Left lung (tissue), 4 donors: ENCODE measurements at regions not wholly inside any gene's neighbourhood (a gene's known extent, or its start where the extent isn't known, plus 50 kb on each side); places are given as distances from the start of the nearest gene placed in this dataset.
"Not testable (repeated sequence)": the region's sequence is repeated elsewhere in the genome, so short reads cannot be mapped to it uniquely, and the experiment has no call there.

ENCODE experiments used
- ATAC-seq: fragments of 200-7000 bp; cut with Tn5 transposase; one replicate; pipeline ENCODE4 v1.9.1; 2020; ENCODE audit warnings: moderate library complexity
- DNase-seq, 4 donors: peaks; one replicate each; pipeline ENCODE4 v3.0.0-alpha.2; 2013 to 2020
- H3K27ac ChIP-seq, 2 donors: fragments of 200-600 bp; sonication (generic) in 1 of 2; one replicate each; pipeline versions ENCODE4 v1.5.0 to v1.8.0; 2020 to 2021
- H3K27me3 ChIP-seq, 2 donors: fragments of 200-600 bp; sonication (generic) in 1 of 2; one replicate each; pipeline versions ENCODE4 v1.5.0 to v1.8.0; 2020 to 2021
- H3K36me3 ChIP-seq, 2 donors: fragments of 200-600 bp; sonication (generic) in 1 of 2; one replicate each; pipeline versions ENCODE4 v1.5.0 to v1.8.0; 2020 to 2021
- H3K4me1 ChIP-seq, 2 donors: fragments of 200-600 bp; one replicate each; pipeline ENCODE4 v1.8.0; 2021
- H3K4me3 ChIP-seq, 2 donors: fragments of 200-600 bp; sonication (generic) in 1 of 2; one replicate each; pipeline versions ENCODE4 v1.5.0 to v1.8.0; 2020 to 2021; ENCODE audit warnings: mild to moderate bottlenecking in 1 of 2
- H3K9me3 ChIP-seq, 2 donors: fragments of 200-600 bp; sonication (generic) in 1 of 2; one replicate each; pipeline versions ENCODE4 v1.5.0 to v1.8.0; 2020 to 2021
- intact Hi-C, 2 donors: fragments of 100-400 bp; cut with DNase I; formaldehyde crosslinking; loops; one replicate each; pipeline versions ENCODE4 v1.11.2 to v1.14.2; 2022
- TF ChIP-seq, protein P1 (sequence below), 2 donors: fragments of 200-600 bp; sonication (generic) in 1 of 2; IDR thresholded peaks; one replicate each; pipeline versions ENCODE4 v1.5.0 to v1.8.0; 2021; ENCODE audit warnings: antibody characterized with exemption in 2 of 2
- donor health status: DM: no; HTN: yes; CAD: no.
- donor health status: DM: no; HTN: no; CAD: no.

DNA sequence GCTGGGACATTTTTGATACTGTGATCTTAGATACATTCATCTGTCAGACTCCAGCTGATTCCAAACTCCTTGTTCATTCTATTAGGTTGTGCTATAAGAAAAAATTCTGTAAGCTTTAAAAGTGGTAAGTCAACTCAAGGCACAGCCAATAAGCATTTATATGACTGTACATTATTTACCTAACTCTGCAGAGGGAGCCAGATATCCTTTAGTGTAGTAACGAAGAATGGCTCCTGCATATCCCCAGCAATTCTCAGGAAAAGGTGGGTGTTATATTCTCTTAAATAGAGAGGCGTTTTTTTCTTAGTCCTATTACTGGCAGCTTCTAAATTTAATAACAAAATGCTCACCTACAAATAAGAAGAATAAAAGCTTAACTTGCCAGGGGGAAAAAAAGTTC lies 374.3 kb upstream of the GOT2 start:
- TF ChIP-seq, protein P1, sequence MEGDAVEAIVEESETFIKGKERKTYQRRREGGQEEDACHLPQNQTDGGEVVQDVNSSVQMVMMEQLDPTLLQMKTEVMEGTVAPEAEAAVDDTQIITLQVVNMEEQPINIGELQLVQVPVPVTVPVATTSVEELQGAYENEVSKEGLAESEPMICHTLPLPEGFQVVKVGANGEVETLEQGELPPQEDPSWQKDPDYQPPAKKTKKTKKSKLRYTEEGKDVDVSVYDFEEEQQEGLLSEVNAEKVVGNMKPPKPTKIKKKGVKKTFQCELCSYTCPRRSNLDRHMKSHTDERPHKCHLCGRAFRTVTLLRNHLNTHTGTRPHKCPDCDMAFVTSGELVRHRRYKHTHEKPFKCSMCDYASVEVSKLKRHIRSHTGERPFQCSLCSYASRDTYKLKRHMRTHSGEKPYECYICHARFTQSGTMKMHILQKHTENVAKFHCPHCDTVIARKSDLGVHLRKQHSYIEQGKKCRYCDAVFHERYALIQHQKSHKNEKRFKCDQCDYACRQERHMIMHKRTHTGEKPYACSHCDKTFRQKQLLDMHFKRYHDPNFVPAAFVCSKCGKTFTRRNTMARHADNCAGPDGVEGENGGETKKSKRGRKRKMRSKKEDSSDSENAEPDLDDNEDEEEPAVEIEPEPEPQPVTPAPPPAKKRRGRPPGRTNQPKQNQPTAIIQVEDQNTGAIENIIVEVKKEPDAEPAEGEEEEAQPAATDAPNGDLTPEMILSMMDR (IDR thresholded peaks at IDR 0.05) = no peak
- Histone ChIP-seq H3K4me3 (no peak overlapping the region), H3K36me3 (no peaks in the 10 kb centered on the region), H3K4me1 (no peaks in the 10 kb centered on the region), H3K27ac (no peak overlapping the region), H3K27me3 (no peaks in the 10 kb centered on the region), H3K9me3 (no peaks in the 10 kb centered on the region)
- ATAC-seq = no peak
- intact Hi-C loops = no loop called here
- no peak for DNase-seq

DNA sequence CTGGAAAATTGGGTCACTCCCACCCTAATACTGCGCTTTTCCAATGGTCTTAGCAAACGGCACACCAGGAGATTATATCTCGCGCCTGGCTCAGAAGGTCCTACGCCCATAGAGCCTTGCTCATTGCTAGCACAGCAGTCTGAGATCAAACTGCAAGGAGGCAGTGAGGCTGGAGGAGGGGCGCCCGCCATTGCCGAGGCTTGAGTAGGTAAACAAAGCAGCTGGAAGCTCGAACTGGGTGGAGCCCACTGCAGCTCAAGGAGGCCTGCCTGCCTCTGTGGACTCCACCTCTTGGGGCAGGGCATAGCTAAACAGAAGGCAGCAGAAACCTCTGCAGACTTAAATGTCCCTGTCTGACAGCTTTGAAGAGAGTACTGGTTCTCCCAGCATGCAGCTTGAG lies 362.6 kb upstream of the GOT2 start:
- H3K27ac ChIP-seq, H3K9me3 ChIP-seq, H3K4me3 ChIP-seq, H3K27me3 ChIP-seq, intact Hi-C loops, H3K4me1 ChIP-seq, ATAC-seq, H3K36me3 ChIP-seq: not testable (repeated sequence)
- peak in 1 of 4 donors; percentile 20 for DNase-seq

DNA sequence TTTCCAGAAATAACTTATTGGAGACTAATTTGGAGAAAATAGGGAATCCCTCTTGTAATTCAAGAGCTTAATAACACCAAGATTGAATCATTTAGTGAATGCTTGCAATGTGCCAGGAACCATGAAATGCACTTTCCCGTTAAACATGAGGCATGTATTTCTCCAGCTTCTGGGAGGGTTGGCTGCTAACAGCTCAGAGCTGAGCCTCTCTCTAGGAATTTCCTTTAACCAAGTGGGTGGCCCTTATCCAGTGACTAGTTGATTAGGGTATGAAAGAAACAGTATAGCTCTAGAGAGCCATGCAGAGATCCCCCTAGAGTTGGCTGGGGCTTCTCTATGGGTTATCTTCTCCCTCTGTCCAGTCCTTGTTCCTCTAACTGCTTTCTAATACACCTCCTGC lies 356.4 kb upstream of the GOT2 start:
- DNase-seq (no peak), ATAC-seq (no peak)
- H3K9me3 ChIP-seq = no peaks in the 10 kb centered on the region
- no peak overlapping the region for H3K4me3 ChIP-seq
- TF ChIP-seq, protein P1 (IDR thresholded peaks at IDR 0.05) = no peak
- H3K27me3 ChIP-seq = no peaks in the 10 kb centered on the region
- no peaks in the 10 kb centered on the region for H3K36me3 ChIP-seq
- intact Hi-C loops = no loop called here
- no peaks in the 10 kb centered on the region for H3K4me1 ChIP-seq
- no peak overlapping the region for H3K27ac ChIP-seq

GRCh38 chr16:59088431-59088830 lies 354.3 kb upstream of the GOT2 start:
- Histone ChIP-seq H3K36me3 (no peaks in the 10 kb centered on the region), H3K9me3 (no peaks in the 10 kb centered on the region), H3K4me3 (no peak overlapping the region), H3K27me3 (no peaks in the 10 kb centered on the region), H3K27ac (no peak overlapping the region), H3K4me1 (no peaks in the 10 kb centered on the region)
- ATAC-seq (no peak), DNase-seq (peak in 2 of 4 donors; percentile 34 to 52)
- TF ChIP-seq, protein P1 (IDR thresholded peaks at IDR 0.05) = no peak
- intact Hi-C loops = no loop called here

GRCh38 chr16:59087641-59088040 lies 353.5 kb upstream of the GOT2 start:
- Histone ChIP-seq H3K9me3 (peaks cover 0 to 5% of the 10 kb centered on the region in 2 donors), H3K36me3 (no peaks in the 10 kb centered on the region), H3K4me3 (no peak overlapping the region), H3K27me3 (no peaks in the 10 kb centered on the region), H3K4me1 (no peaks in the 10 kb centered on the region), H3K27ac (no peak overlapping the region)
- no peak for ATAC-seq
- intact Hi-C loops = no loop called here
- DNase-seq = no peak
- TF ChIP-seq, protein P1 (IDR thresholded peaks at IDR 0.05) = no peak

GRCh38 chr16:59067205-59067604 lies 333.1 kb upstream of the GOT2 start:
- no peak for ATAC-seq
- TF ChIP-seq, protein P1 (IDR thresholded peaks at IDR 0.05) = no peak
- peak overlapping the region in 1 of 2 donors; percentile 71 for H3K27ac ChIP-seq
- H3K36me3 ChIP-seq = no peaks in the 10 kb centered on the region
- H3K9me3 ChIP-seq = peaks cover 0 to 23% of the 10 kb centered on the region in 2 donors
- H3K4me1 ChIP-seq = no peaks in the 10 kb centered on the region
- intact Hi-C loops = no loop called here
- H3K4me3 ChIP-seq = no peak overlapping the region
- DNase-seq = no peak
- H3K27me3 ChIP-seq = no peaks in the 10 kb centered on the region
